GM12872 (cell line): ENCODE measurements at regions not wholly inside any gene's neighbourhood (a gene's known extent, or its start where the extent isn't known, plus 50 kb on each side); places are given as distances from the start of the nearest gene placed in this dataset.

Source experiments
- TF ChIP-seq, protein P1 (sequence below): IDR thresholded peaks from 3 replicates; pipeline ENCODE4 v1.5.1; 2011; ENCODE audit warnings: low read depth, mild to moderate bottlenecking, low read length, moderate library complexity; ENCODE audit not compliant: insufficient read depth

DNA sequence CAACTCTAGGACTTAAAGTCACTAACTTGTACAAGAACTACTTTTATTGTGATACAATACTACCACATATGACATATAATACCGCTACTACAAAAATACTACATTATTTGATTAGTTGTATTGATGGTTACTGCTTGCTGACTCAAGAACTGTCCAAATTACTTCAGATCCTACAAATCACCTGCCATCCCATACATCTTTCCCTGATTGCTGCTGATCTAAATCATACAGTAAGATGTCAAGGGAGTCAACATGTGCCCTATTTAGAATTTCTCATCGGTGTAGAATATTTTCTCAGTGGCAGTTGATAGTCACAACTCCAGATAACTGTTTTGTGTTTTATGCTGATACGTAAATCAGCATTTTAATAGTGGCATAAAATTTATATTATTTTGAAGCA, 161.0 kb upstream of the DSEL start:
- TF ChIP-seq, protein P1, sequence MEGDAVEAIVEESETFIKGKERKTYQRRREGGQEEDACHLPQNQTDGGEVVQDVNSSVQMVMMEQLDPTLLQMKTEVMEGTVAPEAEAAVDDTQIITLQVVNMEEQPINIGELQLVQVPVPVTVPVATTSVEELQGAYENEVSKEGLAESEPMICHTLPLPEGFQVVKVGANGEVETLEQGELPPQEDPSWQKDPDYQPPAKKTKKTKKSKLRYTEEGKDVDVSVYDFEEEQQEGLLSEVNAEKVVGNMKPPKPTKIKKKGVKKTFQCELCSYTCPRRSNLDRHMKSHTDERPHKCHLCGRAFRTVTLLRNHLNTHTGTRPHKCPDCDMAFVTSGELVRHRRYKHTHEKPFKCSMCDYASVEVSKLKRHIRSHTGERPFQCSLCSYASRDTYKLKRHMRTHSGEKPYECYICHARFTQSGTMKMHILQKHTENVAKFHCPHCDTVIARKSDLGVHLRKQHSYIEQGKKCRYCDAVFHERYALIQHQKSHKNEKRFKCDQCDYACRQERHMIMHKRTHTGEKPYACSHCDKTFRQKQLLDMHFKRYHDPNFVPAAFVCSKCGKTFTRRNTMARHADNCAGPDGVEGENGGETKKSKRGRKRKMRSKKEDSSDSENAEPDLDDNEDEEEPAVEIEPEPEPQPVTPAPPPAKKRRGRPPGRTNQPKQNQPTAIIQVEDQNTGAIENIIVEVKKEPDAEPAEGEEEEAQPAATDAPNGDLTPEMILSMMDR, result no peak

GRCh38 chr18:67672716-67673115, 156.2 kb upstream of the DSEL start:
- TF ChIP-seq, protein P1, result no peak

DNA sequence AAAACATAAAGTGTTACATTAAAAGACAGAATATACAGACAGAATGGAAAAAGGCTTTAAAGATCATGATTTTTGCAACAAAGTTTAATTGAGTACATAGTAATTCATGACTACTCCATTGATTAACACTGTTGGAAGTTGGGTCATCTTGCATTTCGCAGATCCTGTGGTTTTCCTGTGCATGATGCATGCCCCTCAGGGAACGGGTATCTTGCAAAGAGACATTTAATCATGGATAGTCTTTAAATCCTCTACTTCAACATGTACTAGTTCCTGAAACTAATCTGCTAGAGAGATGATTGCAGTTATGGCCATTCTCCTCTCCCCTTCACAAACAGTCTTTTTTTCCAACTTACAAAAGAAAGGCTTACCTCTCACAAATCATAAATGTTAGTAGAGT, 155.6 kb upstream of the DSEL start:
- TF ChIP-seq, protein P1, result no peak

- TF ChIP-seq, protein P1, result no peak
Observed at GRCh38 chr18:67670024-67670543, 153.6 kb upstream of the DSEL start.

DNA sequence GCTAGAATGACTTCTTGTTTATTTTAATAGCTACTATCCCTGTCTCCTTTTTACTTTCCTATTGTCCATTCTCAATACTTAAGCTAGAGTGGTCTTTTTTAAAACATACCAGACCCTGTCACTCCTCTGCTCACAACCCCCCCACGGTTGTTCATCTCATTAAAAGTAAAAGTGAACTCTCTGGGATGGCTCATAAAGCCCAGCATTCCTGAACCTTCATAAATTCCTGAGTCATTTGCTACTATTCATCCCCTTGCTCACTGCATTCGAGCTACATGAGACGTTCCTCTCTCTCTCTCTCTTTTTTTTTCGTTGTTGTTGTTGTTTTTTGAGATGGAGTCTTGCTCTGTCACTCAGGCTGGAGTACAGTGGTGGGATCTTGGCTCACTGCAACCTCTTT, 148.7 kb upstream of the DSEL start:
- TF ChIP-seq, protein P1, result no peak

- TF ChIP-seq, protein P1, result no peak
Observed at GRCh38 chr18:67662996-67663395, 146.5 kb upstream of the DSEL start.

DNA sequence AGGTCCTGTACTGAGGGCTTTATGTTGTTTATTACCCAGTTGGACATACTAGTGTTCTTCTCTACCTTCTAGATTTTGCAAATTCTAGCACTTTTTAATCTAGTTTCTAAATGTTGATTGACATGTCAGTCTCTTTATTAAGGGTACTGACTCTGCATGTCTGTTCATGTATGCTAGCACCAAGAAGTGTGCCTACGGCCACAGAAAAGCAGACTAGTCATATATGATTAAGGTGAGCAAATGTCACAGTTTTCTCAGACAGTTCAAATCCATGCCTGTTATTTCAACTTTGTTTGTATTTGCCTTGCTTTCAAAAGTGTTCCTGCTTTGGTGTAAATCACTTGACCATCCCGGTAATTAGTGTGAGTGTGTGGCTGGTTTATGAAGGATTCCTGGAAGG, 145.0 kb upstream of the DSEL start:
- TF ChIP-seq, protein P1, result no peak
